A549 (cell line): ENCODE measurements at regions not wholly inside any gene's neighbourhood (a gene's known extent, or its start where the extent isn't known, plus 50 kb on each side); places are given as distances from the start of the nearest gene placed in this dataset.

Experiments
- ATAC-seq, 2 experiments: fragments of 200-7000 bp in 1 of 2; fragments of >200 bp in 1 of 2; cut with Nextera tagmentation in 1 of 2; cut with Tn5 transposase in 1 of 2; 3 replicates each; pipeline versions ENCODE4 v1.8.0 to v1.9.1; 2018 to 2020; ENCODE audit warnings: mild to moderate bottlenecking in 1 of 2, moderate library complexity in 1 of 2
- CTCF ChIA-PET: fragments of 300-600 bp; sonication (Branson Sonifier 250); formaldehyde crosslinking; extraction: SDS; loops from one replicate; lab custom pipeline; 2021; ENCODE audit warnings: antibody characterized with exemption, inconsistent platforms; lab: Yijun Ruan, JAX
- POLR2A ChIA-PET: fragments of 350-600 bp; formaldehyde crosslinking; extraction: SDS; loops from one replicate; lab custom pipeline; 2021; ENCODE audit warnings: antibody characterized with exemption, inconsistent platforms; lab: Yijun Ruan, JAX
- DNase-seq, 2 experiments: peaks; one replicate each; pipeline versions ENCODE4 v3.0.0 to v3.0.0-alpha.2; 2011 to 2016; ENCODE audit warnings: low read depth in 1 of 2, low spot score in 1 of 2
- FAIRE-seq: peaks from 2 replicates; lab custom pipeline; 2011; peaks lifted over from hg19 to GRCh38; lab: Jason Lieb, UNC
- H3K27ac ChIP-seq, 2 experiments: fragments of >200 bp; sonication (Bioruptor Twin); formaldehyde crosslinking; 3 replicates each; pipeline ENCODE4 v1.5.1; 2016 to 2017
- H3K4me1 ChIP-seq: fragments of >200 bp; sonication (Bioruptor Twin); formaldehyde crosslinking; 3 replicates; pipeline ENCODE4 v1.6.1; 2016
- H3K4me2 ChIP-seq: fragments of >200 bp; sonication (Bioruptor Twin); formaldehyde crosslinking; 3 replicates; pipeline ENCODE4 v1.6.1; 2016
- H3K4me3 ChIP-seq: fragments of >200 bp; sonication (Bioruptor Twin); formaldehyde crosslinking; 3 replicates; pipeline ENCODE4 v1.5.1; 2016
- H3K9me3 ChIP-seq: fragments of >200 bp; sonication (Bioruptor Twin); formaldehyde crosslinking; 3 replicates; pipeline ENCODE4 v1.6.1; 2016
- CBX2 ChIP-seq: fragments of 200-600 bp; sonication (generic); IDR thresholded peaks from 2 replicates; pipeline ENCODE4 v1.6.1; 2016; ENCODE audit warnings: low read depth, mild to moderate bottlenecking, borderline replicate concordance
- ESRRA ChIP-seq: fragments of 150-350 bp; IDR thresholded peaks from 2 replicates; pipeline ENCODE4 v1.6.1; 2014; ENCODE audit warnings: mild to moderate bottlenecking, low read length, borderline replicate concordance
- FOSL2 ChIP-seq, 2 experiments: fragments of 450-650 bp in 1 of 2; fragments of >200 bp in 1 of 2; sonication (Bioruptor Twin) in 1 of 2; formaldehyde crosslinking; IDR thresholded peaks; 2 replicates each; pipeline versions ENCODE4 v1.5.0 to v1.6.1; 2016 to 2020; ENCODE audit warnings: mild to moderate bottlenecking in 1 of 2, moderate library complexity in 1 of 2
- JUN ChIP-seq, 2 experiments: fragments of >200 bp; sonication (Bioruptor Twin); formaldehyde crosslinking; IDR thresholded peaks; 2 replicates in 1 of 2; 3 replicates in 1 of 2; pipeline ENCODE4 v1.6.1; 2016 to 2017
- JUNB ChIP-seq: fragments of >200 bp; sonication (Bioruptor Twin); formaldehyde crosslinking; IDR thresholded peaks from 2 replicates; pipeline ENCODE4 v1.6.1; 2016
- RAD21 ChIP-seq, 2 experiments: fragments of >200 bp in 1 of 2; sonication (Bioruptor Twin) in 1 of 2; formaldehyde crosslinking in 1 of 2; IDR thresholded peaks in 1 of 2; conservative IDR thresholded peaks in 1 of 2; 2 replicates in 1 of 2; 3 replicates in 1 of 2; pipeline ENCODE4 v1.6.1; 2012 to 2018; ENCODE audit warnings: inconsistent platforms in 1 of 2
- RCOR1 ChIP-seq: fragments of 150-350 bp; IDR thresholded peaks from 2 replicates; pipeline ENCODE4 v1.6.1; 2014; ENCODE audit warnings: antibody characterized with exemption, low read length, low read depth
- WGBS: methylation state at CpG from one replicate; pipeline ENCODE4 v1.1.6; 2017; ENCODE audit errors: missing lambda C conversion rate; 5-methylcytosine and 5-hydroxymethylcytosine counted together
- TF ChIP-seq, protein P1 (sequence below): fragments of 200-600 bp; sonication (generic); IDR thresholded peaks from 2 replicates; pipeline ENCODE4 v1.6.1; 2016; ENCODE audit warnings: antibody characterized with exemption, mild to moderate bottlenecking, moderate library complexity
- TF ChIP-seq, protein P2 (sequence below): fragments of 150-350 bp; IDR thresholded peaks from 2 replicates; pipeline ENCODE4 v1.6.1; 2014; ENCODE audit warnings: low read depth, mild to moderate bottlenecking, low read length

GRCh38 chr6:165806126-165806810, 143.2 kb upstream of the PDE10A start:
- FAIRE-seq (no peak), DNase-seq (no peak), ATAC-seq (no peak; a peak in 1 of 6 replicates)
- Histone ChIP-seq H3K4me2 (no peak overlapping the region), H3K27ac (no peak overlapping the region), H3K4me1 (no peaks in the 10 kb centered on the region), H3K9me3 (no peaks in the 10 kb centered on the region), H3K4me3 (no peak overlapping the region)
- ChIA-PET CTCF (interaction anchor here (0.7 kb wide), 1 partner anchor 596 kb away, joined by 3 read pairs; no protein-coding TSS in a partner anchor), POLR2A (no interaction called here)
- WGBS = 85% methylated on average over 14 of the region's 14 CpGs
- TF ChIP-seq, protein P1, sequence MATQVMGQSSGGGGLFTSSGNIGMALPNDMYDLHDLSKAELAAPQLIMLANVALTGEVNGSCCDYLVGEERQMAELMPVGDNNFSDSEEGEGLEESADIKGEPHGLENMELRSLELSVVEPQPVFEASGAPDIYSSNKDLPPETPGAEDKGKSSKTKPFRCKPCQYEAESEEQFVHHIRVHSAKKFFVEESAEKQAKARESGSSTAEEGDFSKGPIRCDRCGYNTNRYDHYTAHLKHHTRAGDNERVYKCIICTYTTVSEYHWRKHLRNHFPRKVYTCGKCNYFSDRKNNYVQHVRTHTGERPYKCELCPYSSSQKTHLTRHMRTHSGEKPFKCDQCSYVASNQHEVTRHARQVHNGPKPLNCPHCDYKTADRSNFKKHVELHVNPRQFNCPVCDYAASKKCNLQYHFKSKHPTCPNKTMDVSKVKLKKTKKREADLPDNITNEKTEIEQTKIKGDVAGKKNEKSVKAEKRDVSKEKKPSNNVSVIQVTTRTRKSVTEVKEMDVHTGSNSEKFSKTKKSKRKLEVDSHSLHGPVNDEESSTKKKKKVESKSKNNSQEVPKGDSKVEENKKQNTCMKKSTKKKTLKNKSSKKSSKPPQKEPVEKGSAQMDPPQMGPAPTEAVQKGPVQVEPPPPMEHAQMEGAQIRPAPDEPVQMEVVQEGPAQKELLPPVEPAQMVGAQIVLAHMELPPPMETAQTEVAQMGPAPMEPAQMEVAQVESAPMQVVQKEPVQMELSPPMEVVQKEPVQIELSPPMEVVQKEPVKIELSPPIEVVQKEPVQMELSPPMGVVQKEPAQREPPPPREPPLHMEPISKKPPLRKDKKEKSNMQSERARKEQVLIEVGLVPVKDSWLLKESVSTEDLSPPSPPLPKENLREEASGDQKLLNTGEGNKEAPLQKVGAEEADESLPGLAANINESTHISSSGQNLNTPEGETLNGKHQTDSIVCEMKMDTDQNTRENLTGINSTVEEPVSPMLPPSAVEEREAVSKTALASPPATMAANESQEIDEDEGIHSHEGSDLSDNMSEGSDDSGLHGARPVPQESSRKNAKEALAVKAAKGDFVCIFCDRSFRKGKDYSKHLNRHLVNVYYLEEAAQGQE = no peak
- no peak for TF ChIP-seq JUNB

DNA sequence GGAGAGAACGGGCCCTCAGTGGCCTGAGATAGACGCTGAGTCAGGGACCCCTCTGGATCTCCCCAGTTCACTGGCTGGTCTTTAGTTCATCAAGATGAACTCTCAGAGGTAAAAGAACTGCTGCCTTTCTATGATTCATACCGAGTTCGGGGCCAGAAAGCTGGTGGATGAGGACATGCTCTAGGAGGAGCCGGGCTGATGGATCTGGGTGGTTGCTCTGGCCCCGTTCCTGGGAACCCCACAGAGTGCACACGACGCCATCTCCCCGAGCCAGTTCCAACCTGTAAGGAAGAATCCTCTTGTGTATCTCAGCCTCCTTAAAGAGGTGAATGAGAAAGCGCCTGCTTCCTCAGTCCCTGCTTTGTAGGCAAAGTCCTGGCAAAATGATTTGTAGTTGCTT, 142.6 kb upstream of the PDE10A start:
- WGBS = 90% methylated on average over 10 of the region's 10 CpGs
- no peak for FAIRE-seq
- TF ChIP-seq RAD21 (conservative IDR thresholded peaks at IDR 0.05 in 1 of 2, IDR thresholded peaks at IDR 0.05 in 1 of 2) (no peak), JUN (IDR thresholded peaks at IDR 0.05) (no peak), FOSL2 (IDR thresholded peaks at IDR 0.05) (no peak), FOSL2 (CRISPR knock-in tag; IDR thresholded peaks at IDR 0.05) (no peak), RCOR1 (no peak)
- ChIA-PET CTCF (interaction anchor here (0.7 kb wide), 1 partner anchor 596 kb away, joined by 3 read pairs; no protein-coding TSS in a partner anchor), POLR2A (no interaction called here)
- Histone ChIP-seq H3K4me3 (no peak overlapping the region), H3K9me3 (no peaks in the 10 kb centered on the region), H3K4me2 (no peak overlapping the region), H3K27ac (no peak overlapping the region), H3K4me1 (no peaks in the 10 kb centered on the region)
- DNase-seq = no peak
- ATAC-seq = peak in 1 of 2 experiments; percentile 17; a peak in 2 of 6 replicates

DNA sequence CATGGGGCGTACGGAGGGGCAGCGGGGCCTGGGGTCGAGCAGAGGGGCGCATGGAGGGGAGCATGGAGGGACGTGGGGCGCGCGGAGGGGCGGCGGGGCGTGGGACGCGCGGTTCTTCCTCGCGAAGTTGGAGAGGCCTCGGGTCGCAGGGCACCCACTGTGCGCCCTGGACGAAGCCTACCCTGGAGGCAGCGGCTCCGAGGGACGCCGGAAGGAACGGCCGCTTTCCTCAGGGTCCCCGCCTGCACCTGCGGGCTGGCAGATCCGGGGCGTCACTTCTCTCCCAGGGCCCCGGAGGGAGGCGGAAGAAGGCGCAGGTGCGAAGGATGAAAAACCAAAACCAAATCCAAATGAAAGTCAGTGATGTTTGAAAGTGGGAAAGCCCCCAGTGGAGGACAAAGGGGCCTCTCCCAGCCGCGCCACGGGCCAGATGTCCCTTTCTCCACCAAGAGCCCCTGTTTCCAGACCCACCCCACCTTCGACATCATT, 142.1 kb upstream of the PDE10A start:
- H3K4me3 ChIP-seq = no peak overlapping the region
- no peak overlapping the region for H3K4me2 ChIP-seq
- H3K4me1 ChIP-seq = no peaks in the 10 kb centered on the region
- 95% methylated on average over 18 of the region's 39 CpGs for WGBS
- H3K27ac ChIP-seq = no peak overlapping the region
- POLR2A ChIA-PET = no interaction called here
- TF ChIP-seq CBX2 = no peak
- TF ChIP-seq, protein P2, sequence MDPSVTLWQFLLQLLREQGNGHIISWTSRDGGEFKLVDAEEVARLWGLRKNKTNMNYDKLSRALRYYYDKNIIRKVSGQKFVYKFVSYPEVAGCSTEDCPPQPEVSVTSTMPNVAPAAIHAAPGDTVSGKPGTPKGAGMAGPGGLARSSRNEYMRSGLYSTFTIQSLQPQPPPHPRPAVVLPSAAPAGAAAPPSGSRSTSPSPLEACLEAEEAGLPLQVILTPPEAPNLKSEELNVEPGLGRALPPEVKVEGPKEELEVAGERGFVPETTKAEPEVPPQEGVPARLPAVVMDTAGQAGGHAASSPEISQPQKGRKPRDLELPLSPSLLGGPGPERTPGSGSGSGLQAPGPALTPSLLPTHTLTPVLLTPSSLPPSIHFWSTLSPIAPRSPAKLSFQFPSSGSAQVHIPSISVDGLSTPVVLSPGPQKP = no peak
- CTCF ChIA-PET = no interaction called here
- ATAC-seq (no peak), FAIRE-seq (no peak), DNase-seq (no peak)
- H3K9me3 ChIP-seq = no peaks in the 10 kb centered on the region

- Histone ChIP-seq H3K4me1 (no peaks in the 10 kb centered on the region), H3K27ac (no peak overlapping the region), H3K9me3 (no peaks in the 10 kb centered on the region), H3K4me3 (no peak overlapping the region), H3K4me2 (no peak overlapping the region)
- POLR2A ChIA-PET = no interaction called here
- CTCF ChIA-PET = no interaction called here
- FAIRE-seq = no peak
- TF ChIP-seq ESRRA = no peak
- 97% methylated on average over 38 of the region's 61 CpGs for WGBS
- no peak for DNase-seq
- no peak for ATAC-seq
These were observed 141.5 kb upstream of the PDE10A start for GRCh38 chr6:165804331-165805066.
